ENCODE measurements at regions not wholly inside any gene's neighbourhood (a gene's known extent, or its start where the extent isn't known, plus 50 kb on each side); places are given as distances from the start of the nearest gene placed in this dataset.

GRCh38 chr5:173833196-173833985, 54.8 kb upstream of the CPEB4 start:
- intact Hi-C loops (cut with micrococcal nuclease) = no loop called here
- ATAC-seq (peak; percentile 41), DNase-seq (no peak)

- ATAC-seq = no peak
- intact Hi-C loops (cut with micrococcal nuclease) = no loop called here
- no peak for DNase-seq
These were observed 53.9 kb upstream of the CPEB4 start for GRCh38 chr5:173834071-173834771.

DNA sequence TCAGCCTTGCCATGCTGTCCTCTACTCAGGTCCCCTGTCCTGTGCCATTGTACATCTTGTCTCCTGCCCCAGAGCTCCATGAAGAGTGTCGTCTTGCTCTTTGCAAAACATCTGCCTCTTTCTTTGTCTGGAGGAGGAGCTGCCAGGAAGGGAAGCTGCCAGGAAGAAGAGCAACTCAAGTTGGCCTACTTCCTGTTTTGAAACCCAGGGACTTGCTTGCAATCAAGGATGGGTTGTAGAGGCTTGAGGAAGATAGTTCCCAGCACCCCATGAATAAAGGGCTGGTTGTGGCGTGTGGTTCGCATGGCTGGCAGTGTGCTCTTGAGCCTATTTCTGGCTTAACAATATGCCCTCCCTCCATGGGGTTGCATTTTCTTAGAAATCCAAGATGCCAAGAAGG, 53.0 kb upstream of the CPEB4 start:
- intact Hi-C loops (cut with micrococcal nuclease) = no loop called here
- no peak for DNase-seq
- ATAC-seq = peak; percentile 31

DNA sequence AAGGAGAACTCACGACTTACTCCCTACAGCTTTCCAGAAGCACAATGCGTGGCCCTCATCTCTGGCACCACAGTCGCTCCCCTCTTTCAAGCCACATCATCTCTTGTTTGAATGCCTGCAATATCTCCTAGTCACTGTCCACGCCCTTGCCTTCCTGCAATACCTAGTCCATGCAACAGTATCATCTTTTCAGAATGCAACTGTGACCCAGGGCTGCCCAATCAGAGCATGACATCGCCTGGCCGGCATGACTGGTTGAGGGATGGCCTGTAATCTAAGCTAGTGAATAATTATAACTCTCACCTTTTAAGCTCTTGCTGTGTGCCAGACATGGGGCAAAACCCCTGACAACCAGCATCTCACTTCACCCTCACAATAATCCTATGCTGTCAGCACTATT, 52.5 kb upstream of the CPEB4 start:
- intact Hi-C loops (cut with micrococcal nuclease) = no loop called here
- DNase-seq (no peak), ATAC-seq (peak; percentile 14)

- DNase-seq (no peak), ATAC-seq (no peak)
- intact Hi-C loops (cut with micrococcal nuclease) = no loop called here
These were observed 50.5 kb upstream of the CPEB4 start for GRCh38 chr5:173837654-173838053.
